GM19238 (cell line): ENCODE measurements at regions not wholly inside any gene's neighbourhood (a gene's known extent, or its start where the extent isn't known, plus 50 kb on each side); places are given as distances from the start of the nearest gene placed in this dataset.

Source experiments
- DNase-seq: peaks from one replicate; pipeline ENCODE4 v3.0.0; 2011; ENCODE audit warnings: low spot score; ENCODE audit not compliant: insufficient read length

GRCh38 chr2:83574614-83575013, 884.5 kb downstream of the SUCLG1 start:
- no peak for DNase-seq

GRCh38 chr2:83573060-83573459, 886.0 kb downstream of the SUCLG1 start:
- DNase-seq: no peak

GRCh38 chr2:83572400-83572799, 886.7 kb downstream of the SUCLG1 start:
- no peak for DNase-seq

- DNase-seq: no peak
These were observed 891.5 kb downstream of the SUCLG1 start for GRCh38 chr2:83567551-83567950.

- no peak for DNase-seq
These were observed 893.5 kb downstream of the SUCLG1 start for GRCh38 chr2:83565626-83566025.

DNA sequence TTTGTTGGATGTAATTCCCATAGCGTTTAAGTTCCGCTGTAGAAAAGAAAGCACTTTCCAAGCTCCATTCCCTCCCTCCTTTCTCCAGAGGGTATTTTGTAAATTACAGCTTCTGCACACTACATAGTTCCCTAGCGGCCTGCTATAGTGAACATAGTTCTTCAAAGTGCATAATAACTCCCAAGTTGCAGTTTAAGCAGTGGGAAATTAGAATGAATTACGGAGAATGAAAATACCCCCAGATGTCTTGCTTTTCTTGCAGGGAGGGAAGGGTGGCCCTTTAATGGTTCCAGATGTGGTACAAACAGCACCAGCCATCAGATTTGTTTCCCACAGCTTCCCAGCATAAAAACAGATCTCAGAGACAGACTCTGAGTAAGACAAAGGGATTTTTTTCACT, 893.9 kb downstream of the SUCLG1 start:
- no peak for DNase-seq

DNA sequence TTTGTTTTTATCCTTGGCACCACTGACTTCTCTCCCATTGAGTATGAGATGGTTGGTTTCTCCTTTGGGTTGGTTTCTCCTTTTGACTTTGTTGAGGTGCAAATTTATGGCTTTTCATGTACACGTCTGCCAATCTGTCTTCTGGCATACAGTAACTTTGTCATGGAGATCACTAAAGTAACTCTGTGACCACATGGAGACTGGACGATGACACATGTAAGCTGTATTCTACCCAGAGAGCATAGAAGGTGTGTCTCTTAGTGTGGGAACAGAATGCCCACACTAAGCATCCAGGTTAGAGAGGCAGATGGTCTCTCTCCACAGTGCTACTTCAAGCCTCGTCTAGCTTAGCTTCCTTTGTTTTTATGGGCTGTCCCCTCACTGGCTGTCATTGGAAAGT, 897.5 kb downstream of the SUCLG1 start:
- no peak for DNase-seq

DNA sequence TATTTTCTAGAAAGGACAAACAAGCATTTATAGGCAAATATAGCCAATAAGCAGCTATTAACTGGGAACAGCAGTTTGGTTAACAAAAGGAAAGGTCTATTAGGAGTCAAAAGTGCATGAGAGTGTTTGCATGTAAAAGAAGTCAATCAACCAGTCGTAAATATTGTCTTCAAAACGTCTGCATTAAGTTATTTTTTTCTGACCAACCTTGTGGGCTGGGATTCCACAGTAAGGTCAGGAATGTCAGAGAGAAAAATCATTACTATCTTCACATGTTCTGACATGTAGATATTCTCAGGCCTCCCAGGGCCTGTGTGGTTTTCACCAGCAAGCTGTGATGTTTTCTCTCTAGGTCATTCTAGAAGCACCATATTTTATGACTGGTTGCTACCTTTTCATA, 922.5 kb downstream of the SUCLG1 start:
- DNase-seq: no peak

DNA sequence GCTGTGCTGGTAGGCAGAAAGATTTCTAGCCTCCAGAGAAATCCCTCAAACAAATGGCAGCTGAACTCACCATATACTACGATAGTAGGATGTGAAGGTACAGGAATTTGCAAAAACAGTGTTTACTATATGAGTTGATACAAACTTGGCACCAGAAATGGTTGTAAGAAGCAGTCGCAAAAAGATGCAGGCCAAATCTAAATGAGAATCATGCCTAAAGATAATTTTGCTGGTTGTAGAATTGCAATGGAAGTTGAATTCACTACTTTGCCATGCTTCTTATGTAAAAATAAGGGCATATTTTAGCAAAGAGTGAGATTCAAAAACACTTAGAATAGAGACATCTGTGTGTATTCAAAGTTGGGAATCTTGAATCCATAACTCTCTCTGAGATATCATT, 924.7 kb downstream of the SUCLG1 start:
- no peak for DNase-seq

- DNase-seq: no peak
These were observed 927.8 kb downstream of the SUCLG1 start for GRCh38 chr2:83531206-83531826.

DNA sequence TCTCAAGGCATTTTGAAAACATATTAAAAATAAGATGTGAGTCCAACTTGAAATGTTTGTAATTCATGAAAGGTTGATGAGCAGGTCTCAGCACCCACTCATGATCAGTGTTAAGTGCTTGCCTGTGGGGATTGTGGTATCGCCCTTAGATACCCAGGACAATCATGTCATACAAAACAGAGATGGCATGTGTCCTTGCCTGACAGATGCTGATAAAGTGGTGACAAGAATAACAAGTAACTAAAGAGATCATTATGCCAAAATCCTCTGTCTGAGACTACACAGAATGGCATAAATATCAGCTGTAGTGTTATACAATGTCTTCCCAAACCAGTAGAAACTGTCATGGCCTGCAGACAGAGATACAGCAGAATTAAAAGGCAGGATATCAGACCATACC, 930.3 kb downstream of the SUCLG1 start:
- DNase-seq: no peak

- DNase-seq: no peak
These were observed 936.1 kb downstream of the SUCLG1 start for GRCh38 chr2:83522891-83523493.

GRCh38 chr2:83517727-83518368, 941.2 kb downstream of the SUCLG1 start:
- DNase-seq: no peak

DNA sequence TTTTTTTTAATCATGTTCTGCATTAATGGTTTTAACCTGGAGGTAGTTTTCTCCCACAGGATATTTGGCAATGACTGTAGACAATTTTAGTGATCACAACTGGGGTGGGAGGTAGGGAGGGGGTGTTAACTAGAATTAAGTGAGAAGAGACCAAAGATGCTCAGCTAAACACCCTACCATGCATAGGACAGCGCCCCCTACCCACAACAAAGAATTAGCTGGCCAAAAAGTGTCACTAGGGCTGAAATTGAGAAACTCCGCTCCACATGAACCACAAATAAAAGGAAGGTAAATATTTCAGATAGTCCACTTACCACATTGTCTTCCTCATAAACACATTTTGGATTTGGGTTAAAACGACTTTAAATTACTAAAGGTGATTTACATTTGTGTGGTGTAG, 942.6 kb downstream of the SUCLG1 start:
- no peak for DNase-seq

DNA sequence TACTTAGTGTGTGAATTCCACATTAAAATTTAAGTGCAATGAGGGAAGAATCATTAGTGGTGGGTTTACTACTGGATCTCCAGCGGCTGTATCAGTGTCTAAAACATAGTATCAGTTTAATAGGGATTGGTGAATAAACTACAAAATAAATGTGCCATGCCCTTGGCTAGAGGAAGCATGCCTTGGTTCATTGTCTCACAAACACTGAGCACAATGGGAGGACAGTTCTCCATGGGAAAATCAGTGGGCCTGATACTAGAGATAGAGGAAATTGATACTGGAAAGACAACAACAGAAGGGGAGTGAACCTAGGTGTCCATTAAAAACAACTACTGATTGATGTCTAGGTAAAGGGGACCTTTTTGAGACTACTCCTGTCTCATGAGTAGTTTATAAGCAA, 971.6 kb downstream of the SUCLG1 start:
- no peak for DNase-seq

- no peak for DNase-seq
These were observed 977.6 kb downstream of the SUCLG1 start for GRCh38 chr2:83481436-83481835.

GRCh38 chr2:83478037-83478436, 981.0 kb downstream of the SUCLG1 start:
- no peak for DNase-seq

DNA sequence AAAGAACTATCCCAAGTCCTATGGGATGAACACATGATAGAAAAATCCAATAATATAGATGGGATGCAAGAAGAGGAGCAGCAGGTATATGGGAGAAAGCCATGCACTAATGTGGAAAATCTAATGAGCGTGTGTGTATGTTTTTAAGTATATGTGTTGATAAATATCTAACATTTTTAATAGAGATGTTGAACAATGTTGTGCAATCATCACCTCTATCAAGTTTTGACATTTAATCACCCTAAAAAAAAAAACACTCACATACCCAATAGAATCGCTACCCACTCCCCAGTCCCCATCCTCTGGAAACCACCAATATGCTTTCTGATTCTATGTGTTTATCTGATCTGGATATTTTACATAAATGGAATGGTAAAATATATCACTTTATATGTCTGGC, 983.7 kb downstream of the SUCLG1 start:
- no peak for DNase-seq

DNA sequence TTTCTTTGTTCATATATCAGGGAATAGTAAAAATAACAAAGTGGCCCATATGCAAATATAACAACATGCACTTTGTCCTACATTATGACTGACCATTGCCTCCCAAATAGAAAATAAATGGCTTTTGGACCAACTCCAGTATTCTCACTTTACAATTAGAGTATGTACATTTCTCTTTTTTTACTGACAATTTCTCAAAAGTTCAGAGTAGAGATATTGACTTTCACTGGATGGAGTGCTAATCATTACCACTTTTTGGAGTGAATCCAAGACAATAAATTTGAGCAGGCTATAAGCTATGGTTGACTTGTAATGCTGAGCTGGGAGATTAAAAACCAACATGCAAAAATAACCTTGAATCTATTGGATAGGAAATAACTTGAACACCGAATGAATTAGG, 987.4 kb downstream of the SUCLG1 start:
- DNase-seq: no peak

DNA sequence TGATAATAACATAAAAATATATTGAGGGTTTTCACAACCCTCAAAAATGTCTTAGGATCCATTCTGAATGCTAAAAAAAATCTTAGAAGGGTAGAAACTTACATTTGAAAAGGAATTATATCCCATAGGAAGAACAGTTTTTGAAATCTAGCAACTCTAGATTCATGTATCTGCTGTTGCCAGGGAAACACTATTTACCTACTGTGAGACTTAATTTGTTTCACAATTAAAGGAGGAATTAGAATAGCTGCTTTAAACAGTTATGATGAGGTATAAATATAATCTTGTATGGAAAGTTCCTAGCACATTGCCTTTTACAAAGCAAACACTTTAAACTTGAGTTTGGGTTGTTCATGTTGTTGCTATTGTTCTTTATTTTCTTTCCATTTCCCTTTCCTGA, 988.2 kb downstream of the SUCLG1 start:
- DNase-seq: no peak

- DNase-seq: no peak
These were observed 994.6 kb downstream of the SUCLG1 start for GRCh38 chr2:83464444-83464843.

- no peak for DNase-seq
These were observed 996.2 kb downstream of the SUCLG1 start for GRCh38 chr2:83462881-83463280.

DNA sequence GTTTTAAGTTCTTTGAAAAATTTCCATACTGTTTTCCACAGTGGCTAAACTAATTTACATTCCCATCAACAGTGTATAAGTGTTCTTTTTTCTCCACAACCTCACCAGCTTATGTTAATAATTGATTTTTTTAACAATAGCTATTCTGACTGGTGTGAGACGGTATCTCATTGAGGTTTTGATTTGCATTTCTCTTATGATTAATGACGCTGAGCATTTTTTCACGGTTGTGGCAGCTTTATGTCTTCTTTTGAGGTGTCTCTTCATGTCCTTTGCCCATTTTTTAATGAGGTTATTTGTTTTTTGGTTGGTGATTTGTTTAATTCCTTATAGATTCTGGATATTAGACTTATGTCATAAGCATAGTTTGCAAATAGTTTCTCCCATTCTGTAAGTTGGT, 997.9 kb downstream of the SUCLG1 start:
- DNase-seq: no peak
